PC-9 (cell line): ENCODE measurements at regions not wholly inside any gene's neighbourhood (a gene's known extent, or its start where the extent isn't known, plus 50 kb on each side); places are given as distances from the start of the nearest gene placed in this dataset.

Source experiments
- CTCF ChIP-seq: fragments of 200-600 bp; sonication (generic); conservative IDR thresholded peaks from 2 replicates; pipeline ENCODE4 v1.6.1; 2017; ENCODE audit warnings: mixed run types, antibody characterized with exemption, mild to moderate bottlenecking, moderate library complexity
- EZH2 ChIP-seq: fragments of 200-600 bp; sonication (generic); IDR thresholded peaks from 2 replicates; pipeline ENCODE4 v1.8.0; 2017; ENCODE audit warnings: antibody characterized with exemption, low read depth

- TF ChIP-seq CTCF (no peak), EZH2 (no peak)
Observed at GRCh38 chr2:139216435-139216834, 436.2 kb upstream of the NXPH2 start.
